Glutamatergic neuron (in vitro differentiated cells): ENCODE measurements at regions not wholly inside any gene's neighbourhood (a gene's known extent, or its start where the extent isn't known, plus 50 kb on each side); places are given as distances from the start of the nearest gene placed in this dataset.

ENCODE experiments used
- DNase-seq: peaks from one replicate; pipeline ENCODE4 v3.0.0; 2022
- H3K27ac Mint-ChIP-seq: one replicate; pipeline ENCODE4 v1.8.0; 2020; ENCODE audit warnings: mild to moderate bottlenecking, mixed read lengths, inconsistent platforms; ENCODE audit not compliant: unreplicated experiment
- H3K27me3 Mint-ChIP-seq: one replicate; pipeline ENCODE4 v1.8.0; 2020; ENCODE audit warnings: mild to moderate bottlenecking, moderate library complexity, mixed read lengths, inconsistent platforms; ENCODE audit not compliant: unreplicated experiment
- H3K36me3 Mint-ChIP-seq: one replicate; pipeline ENCODE4 v1.8.0; 2020; ENCODE audit warnings: mild to moderate bottlenecking, mixed read lengths, inconsistent platforms; ENCODE audit not compliant: unreplicated experiment
- H3K4me1 Mint-ChIP-seq: one replicate; pipeline ENCODE4 v1.8.0; 2020; ENCODE audit warnings: mild to moderate bottlenecking, low read depth, mixed read lengths, inconsistent platforms; ENCODE audit not compliant: unreplicated experiment
- H3K4me3 Mint-ChIP-seq: one replicate; pipeline ENCODE4 v1.8.0; 2020; ENCODE audit warnings: mild to moderate bottlenecking, mixed read lengths, inconsistent platforms; ENCODE audit not compliant: unreplicated experiment
- H3K9me3 Mint-ChIP-seq: one replicate; pipeline ENCODE4 v1.8.0; 2020; ENCODE audit warnings: mild to moderate bottlenecking, moderate library complexity, mixed read lengths, inconsistent platforms; ENCODE audit not compliant: unreplicated experiment
- TF ChIP-seq, protein P1 (sequence below): fragments of 200-600 bp; sonication (generic); IDR thresholded peaks from one replicate; pipeline ENCODE4 v1.5.0; 2021; ENCODE audit not compliant: partially characterized antibody, unreplicated experiment

DNA sequence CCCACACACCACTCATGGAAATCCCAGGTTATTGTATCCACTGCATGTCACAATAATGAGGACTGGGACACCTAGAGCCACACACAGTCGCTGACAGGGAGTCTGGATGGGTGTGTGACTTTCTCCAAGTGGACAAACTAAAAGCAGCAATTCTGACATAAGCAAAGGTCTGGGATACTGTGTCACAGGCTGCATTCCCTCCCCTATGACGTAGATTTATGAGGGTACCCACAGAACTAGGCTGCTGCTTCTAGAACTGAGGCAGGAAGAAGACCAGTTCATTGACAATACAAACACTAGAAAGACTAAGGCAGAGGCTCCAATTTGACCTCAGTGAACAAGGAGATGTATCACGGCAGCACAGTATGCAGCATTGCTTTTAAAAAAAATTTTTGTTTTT, 63.6 kb upstream of the TBCA start:
- TF ChIP-seq, protein P1, sequence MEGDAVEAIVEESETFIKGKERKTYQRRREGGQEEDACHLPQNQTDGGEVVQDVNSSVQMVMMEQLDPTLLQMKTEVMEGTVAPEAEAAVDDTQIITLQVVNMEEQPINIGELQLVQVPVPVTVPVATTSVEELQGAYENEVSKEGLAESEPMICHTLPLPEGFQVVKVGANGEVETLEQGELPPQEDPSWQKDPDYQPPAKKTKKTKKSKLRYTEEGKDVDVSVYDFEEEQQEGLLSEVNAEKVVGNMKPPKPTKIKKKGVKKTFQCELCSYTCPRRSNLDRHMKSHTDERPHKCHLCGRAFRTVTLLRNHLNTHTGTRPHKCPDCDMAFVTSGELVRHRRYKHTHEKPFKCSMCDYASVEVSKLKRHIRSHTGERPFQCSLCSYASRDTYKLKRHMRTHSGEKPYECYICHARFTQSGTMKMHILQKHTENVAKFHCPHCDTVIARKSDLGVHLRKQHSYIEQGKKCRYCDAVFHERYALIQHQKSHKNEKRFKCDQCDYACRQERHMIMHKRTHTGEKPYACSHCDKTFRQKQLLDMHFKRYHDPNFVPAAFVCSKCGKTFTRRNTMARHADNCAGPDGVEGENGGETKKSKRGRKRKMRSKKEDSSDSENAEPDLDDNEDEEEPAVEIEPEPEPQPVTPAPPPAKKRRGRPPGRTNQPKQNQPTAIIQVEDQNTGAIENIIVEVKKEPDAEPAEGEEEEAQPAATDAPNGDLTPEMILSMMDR: no peak
- no peak overlapping the region for H3K4me3 Mint-ChIP-seq
- no peak for DNase-seq
- no peak overlapping the region for H3K27ac Mint-ChIP-seq
- H3K9me3 Mint-ChIP-seq: no peaks in the 10 kb centered on the region
- H3K27me3 Mint-ChIP-seq: peaks cover 11% of the 10 kb centered on the region
- H3K4me1 Mint-ChIP-seq: peaks cover 3% of the 10 kb centered on the region
- no peaks in the 10 kb centered on the region for H3K36me3 Mint-ChIP-seq

DNA sequence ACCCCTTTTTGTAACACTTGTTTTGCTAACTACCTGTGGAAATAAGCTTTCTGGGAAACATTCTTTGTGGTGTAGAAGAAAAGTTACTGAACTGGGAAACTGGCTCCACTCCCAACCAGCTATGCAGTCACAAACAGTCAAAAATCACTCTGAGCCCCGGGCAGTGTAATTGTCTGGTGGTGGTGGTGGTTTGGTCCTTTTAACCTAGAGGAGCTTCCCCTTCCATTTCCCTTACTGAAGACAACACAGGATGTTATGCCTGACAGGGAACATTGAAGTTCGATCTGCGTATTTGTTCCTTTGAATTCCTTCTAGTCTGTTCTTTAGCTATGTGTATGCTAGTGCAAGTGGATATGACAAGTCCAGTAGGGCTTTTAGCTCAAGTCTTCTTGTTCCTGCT, 56.8 kb upstream of the TBCA start:
- no peak overlapping the region for H3K27ac Mint-ChIP-seq
- no peaks in the 10 kb centered on the region for H3K9me3 Mint-ChIP-seq
- H3K27me3 Mint-ChIP-seq: peaks cover 2% of the 10 kb centered on the region

DNA sequence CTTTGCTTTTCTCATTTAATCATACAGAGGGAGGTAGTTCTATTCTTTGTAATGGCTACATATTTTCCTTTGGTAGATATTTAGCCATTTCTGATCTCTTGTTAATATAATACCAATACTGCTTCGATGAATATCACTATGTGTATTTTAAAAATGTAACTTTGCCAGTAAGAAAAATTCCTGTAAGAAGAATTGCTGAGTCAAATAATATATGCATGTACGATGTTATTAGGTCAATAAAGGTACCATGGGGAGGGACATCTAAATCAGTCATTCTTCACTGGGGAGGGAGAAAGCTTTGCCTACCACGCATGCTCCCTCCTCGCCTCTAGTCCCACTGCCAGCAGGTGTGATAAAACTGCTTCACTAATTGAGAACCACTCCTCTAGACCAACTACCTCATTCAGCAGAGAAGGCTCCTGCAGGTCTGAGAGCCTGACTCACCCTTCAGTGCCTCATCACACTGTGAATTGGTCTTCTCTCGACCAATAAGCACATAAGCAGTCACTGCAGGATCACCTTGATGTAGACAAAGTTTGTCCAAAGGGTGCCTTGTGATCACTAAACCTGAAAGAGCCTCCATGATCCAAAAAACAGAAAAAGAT, 56.1 kb upstream of the TBCA start:
- Mint-ChIP-seq H3K27ac (no peak overlapping the region), H3K4me3 (no peak overlapping the region), H3K9me3 (no peaks in the 10 kb centered on the region), H3K27me3 (peaks cover 2% of the 10 kb centered on the region), H3K4me1 (no peaks in the 10 kb centered on the region), H3K36me3 (no peaks in the 10 kb centered on the region)
- DNase-seq: no peak
- TF ChIP-seq, protein P1: no peak

More for the DNA sequence above, 56.8 kb upstream of the TBCA start:
- Mint-ChIP-seq H3K36me3 (no peaks in the 10 kb centered on the region), H3K4me3 (no peak overlapping the region), H3K4me1 (no peaks in the 10 kb centered on the region)
- TF ChIP-seq, protein P1: no peak
- DNase-seq: no peak

DNA sequence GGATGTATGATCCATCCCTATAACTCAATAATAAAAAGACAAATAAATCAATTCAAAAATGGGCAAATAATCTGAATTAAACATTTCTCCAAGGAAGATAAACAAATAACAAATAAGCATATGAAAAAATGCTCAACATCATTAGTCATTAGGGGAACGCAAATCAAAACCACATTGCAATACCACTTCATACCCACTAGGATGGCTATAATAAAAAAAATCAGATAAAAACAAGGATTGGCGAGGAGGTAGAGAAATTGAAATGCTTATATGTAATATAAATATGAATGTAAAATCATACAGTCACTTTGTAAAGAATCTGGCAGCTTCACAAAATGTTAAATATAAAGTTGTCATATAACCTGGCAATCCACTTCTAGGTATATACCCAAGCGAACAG, 52.3 kb upstream of the TBCA start:
- Mint-ChIP-seq H3K36me3 (no peaks in the 10 kb centered on the region), H3K27ac (no peak overlapping the region), H3K9me3 (no peaks in the 10 kb centered on the region), H3K4me1 (no peaks in the 10 kb centered on the region), H3K4me3 (no peak overlapping the region), H3K27me3 (no peaks in the 10 kb centered on the region)
- DNase-seq: no peak
- TF ChIP-seq, protein P1: peak; percentile 78
